GM13976 (cell line): ENCODE measurements at regions not wholly inside any gene's neighbourhood (a gene's known extent, or its start where the extent isn't known, plus 50 kb on each side); places are given as distances from the start of the nearest gene placed in this dataset.

Experiments used
- DNase-seq: peaks from one replicate; pipeline ENCODE4 v3.0.0; 2012; ENCODE audit warnings: low spot score
- in situ Hi-C: fragments of 300-500 bp; cut with MboI; formaldehyde crosslinking; loops from one replicate; pipeline ENCODE4 v1.12.0; 2022; ENCODE audit warnings: low sequenced_read_pairs, mixed read lengths, inconsistent platforms; ENCODE audit not compliant: unreplicated experiment
- TF ChIP-seq, protein P1 (sequence below): IDR thresholded peaks from 2 replicates; pipeline ENCODE4 v1.5.1; 2012; ENCODE audit warnings: borderline replicate concordance, mild to moderate bottlenecking; ENCODE audit not compliant: insufficient read depth; ENCODE audit errors: extremely low read depth, missing control alignments, control extremely low read depth

- DNase-seq, result no peak
- in situ Hi-C loops, result no loop called here
Observed at GRCh38 chr1:232441036-232441411, 188.9 kb downstream of the SIPA1L2 start.

GRCh38 chr1:232440325-232441035 lies 189.5 kb downstream of the SIPA1L2 start:
- TF ChIP-seq, protein P1, sequence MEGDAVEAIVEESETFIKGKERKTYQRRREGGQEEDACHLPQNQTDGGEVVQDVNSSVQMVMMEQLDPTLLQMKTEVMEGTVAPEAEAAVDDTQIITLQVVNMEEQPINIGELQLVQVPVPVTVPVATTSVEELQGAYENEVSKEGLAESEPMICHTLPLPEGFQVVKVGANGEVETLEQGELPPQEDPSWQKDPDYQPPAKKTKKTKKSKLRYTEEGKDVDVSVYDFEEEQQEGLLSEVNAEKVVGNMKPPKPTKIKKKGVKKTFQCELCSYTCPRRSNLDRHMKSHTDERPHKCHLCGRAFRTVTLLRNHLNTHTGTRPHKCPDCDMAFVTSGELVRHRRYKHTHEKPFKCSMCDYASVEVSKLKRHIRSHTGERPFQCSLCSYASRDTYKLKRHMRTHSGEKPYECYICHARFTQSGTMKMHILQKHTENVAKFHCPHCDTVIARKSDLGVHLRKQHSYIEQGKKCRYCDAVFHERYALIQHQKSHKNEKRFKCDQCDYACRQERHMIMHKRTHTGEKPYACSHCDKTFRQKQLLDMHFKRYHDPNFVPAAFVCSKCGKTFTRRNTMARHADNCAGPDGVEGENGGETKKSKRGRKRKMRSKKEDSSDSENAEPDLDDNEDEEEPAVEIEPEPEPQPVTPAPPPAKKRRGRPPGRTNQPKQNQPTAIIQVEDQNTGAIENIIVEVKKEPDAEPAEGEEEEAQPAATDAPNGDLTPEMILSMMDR, result no peak
- no peak for DNase-seq

More at GRCh38 chr1:232441036-232441411, 188.9 kb downstream of the SIPA1L2 start:
- TF ChIP-seq, protein P1, result no peak

DNA sequence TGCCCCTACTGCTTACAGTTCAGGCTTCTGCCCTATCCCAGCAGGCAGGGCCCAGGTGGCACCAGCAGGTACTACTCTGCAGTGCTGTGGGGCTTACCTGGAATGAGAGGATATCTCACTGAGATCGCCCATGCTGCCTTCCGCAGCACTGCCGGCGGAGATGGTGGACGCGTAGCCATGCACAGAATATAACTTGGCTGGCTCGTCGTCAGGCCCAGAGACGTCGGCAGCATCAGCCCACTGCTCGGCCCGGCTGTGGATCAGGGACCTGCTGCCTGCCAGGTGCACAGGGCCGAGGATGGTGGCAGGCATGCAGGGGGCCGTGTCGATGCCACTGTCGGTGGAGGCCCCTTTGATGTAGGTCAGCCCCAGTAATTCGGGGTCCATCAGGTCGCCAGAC lies 190.9 kb downstream of the SIPA1L2 start:
- TF ChIP-seq, protein P1, result no peak
- no peak for DNase-seq
- in situ Hi-C loops, result no loop called here

More at GRCh38 chr1:232440325-232441035, 189.5 kb downstream of the SIPA1L2 start:
- in situ Hi-C loops, result no loop called here

GRCh38 chr1:232438476-232438875 lies 191.5 kb downstream of the SIPA1L2 start:
- TF ChIP-seq, protein P1, result no peak
- no peak for DNase-seq
- in situ Hi-C loops, result no loop called here

DNA sequence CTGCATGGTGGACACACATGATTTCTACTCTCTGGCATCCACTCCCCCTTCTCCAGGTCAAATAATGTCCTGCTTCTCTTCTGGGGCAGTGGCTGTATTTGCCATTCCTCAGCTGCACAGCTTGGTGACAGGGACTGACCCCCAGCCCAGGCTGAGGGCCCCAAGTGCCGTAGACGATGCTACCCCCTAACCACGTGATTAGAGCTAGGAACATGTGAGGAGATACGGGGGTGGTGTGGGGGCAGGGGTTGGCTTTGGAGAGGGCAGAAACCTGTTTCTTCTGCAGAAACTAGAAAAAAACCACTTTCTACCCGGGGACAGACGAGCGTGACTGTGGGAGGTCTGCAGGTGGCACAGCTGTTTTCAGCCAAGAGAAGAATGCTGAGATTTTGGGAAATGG lies 192.4 kb downstream of the SIPA1L2 start:
- TF ChIP-seq, protein P1, result no peak
- in situ Hi-C loops, result no loop called here
- DNase-seq, result no peak

DNA sequence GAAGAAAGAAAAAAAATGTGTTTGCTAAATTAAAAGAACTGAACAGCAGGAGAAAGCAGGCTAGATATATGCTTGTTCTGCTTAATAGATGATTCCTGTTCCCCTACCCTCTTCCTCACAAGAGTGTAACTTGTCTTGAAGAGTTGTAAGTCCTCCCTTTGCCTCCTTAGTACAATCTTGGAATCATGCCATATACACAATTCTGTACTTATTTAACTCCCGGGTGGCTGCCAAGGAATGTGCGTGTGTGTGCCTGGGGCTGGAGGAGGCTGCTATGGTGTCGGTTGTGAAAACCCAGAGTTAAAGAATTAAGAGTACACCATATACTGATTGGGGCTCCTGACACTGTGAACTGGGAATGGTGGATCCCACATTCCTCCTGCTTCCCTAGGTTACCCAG lies 194.2 kb downstream of the SIPA1L2 start:
- TF ChIP-seq, protein P1, result no peak
- in situ Hi-C loops, result no loop called here
- no peak for DNase-seq
